ENCODE measurements at regions not wholly inside any gene's neighbourhood (a gene's known extent, or its start where the extent isn't known, plus 50 kb on each side); places are given as distances from the start of the nearest gene placed in this dataset.
"Not testable (repeated sequence)": the region's sequence is repeated elsewhere in the genome, so short reads cannot be mapped to it uniquely, and the experiment has no call there.

GRCh38 chrX:25427873-25428555 lies 412.2 kb upstream of the ARX start:
- H3K27me3 Mint-ChIP-seq (ENCODE audit: insufficient read depth, low read depth, poor library complexity), result peaks cover 1% of the 10 kb centered on the region
- Histone ChIP-seq H3K4me2 (no peak overlapping the region), H3K9me2 (ENCODE audit: insufficient read depth) (no peaks in the 10 kb centered on the region), H4K20me1 (replicated peaks; ENCODE audit: insufficient read depth) (no peaks in the 10 kb centered on the region), H3K36me3 (ENCODE audit: insufficient read depth) (no peaks in the 10 kb centered on the region), H3F3A (replicated peaks; ENCODE audit: low read depth) (no peaks in the 10 kb centered on the region), H3K79me2 (replicated peaks; ENCODE audit: insufficient read depth) (no peaks in the 10 kb centered on the region), H2AFZ (no peak overlapping the region), H3K27ac (ENCODE audit: low read depth) (no peak overlapping the region), H3K27me3 (ENCODE audit: insufficient read depth) (no peaks in the 10 kb centered on the region), H3K4me3 (no peak overlapping the region), H3K4me1 (ENCODE audit: insufficient read depth) (no peaks in the 10 kb centered on the region)
- ATAC-seq, result peak; percentile 97
- no peaks in the 10 kb centered on the region for H3K36me3 Mint-ChIP-seq (ENCODE audit: low read depth)
- peak; percentile 55 for DNase-seq (ENCODE audit: low spot score)
- no peak for TF ChIP-seq POLR2AphosphoS5 (IDR thresholded peaks at IDR 0.05; ENCODE audit: low read depth)
- TF ChIP-seq, protein P1, sequence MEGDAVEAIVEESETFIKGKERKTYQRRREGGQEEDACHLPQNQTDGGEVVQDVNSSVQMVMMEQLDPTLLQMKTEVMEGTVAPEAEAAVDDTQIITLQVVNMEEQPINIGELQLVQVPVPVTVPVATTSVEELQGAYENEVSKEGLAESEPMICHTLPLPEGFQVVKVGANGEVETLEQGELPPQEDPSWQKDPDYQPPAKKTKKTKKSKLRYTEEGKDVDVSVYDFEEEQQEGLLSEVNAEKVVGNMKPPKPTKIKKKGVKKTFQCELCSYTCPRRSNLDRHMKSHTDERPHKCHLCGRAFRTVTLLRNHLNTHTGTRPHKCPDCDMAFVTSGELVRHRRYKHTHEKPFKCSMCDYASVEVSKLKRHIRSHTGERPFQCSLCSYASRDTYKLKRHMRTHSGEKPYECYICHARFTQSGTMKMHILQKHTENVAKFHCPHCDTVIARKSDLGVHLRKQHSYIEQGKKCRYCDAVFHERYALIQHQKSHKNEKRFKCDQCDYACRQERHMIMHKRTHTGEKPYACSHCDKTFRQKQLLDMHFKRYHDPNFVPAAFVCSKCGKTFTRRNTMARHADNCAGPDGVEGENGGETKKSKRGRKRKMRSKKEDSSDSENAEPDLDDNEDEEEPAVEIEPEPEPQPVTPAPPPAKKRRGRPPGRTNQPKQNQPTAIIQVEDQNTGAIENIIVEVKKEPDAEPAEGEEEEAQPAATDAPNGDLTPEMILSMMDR (conservative IDR thresholded peaks at IDR 0.05; ENCODE audit: low read depth in 2 of 2), result peak; percentile 49 to 70
- peaks cover 2% of the 10 kb centered on the region; the same call in 2 of the 3 replicates for H3K4me1 Mint-ChIP-seq
- H3K4me3 Mint-ChIP-seq, result no peak overlapping the region
- no peak overlapping the region for H3K27ac Mint-ChIP-seq
- no peaks in the 10 kb centered on the region for H3K9me3 Mint-ChIP-seq

DNA sequence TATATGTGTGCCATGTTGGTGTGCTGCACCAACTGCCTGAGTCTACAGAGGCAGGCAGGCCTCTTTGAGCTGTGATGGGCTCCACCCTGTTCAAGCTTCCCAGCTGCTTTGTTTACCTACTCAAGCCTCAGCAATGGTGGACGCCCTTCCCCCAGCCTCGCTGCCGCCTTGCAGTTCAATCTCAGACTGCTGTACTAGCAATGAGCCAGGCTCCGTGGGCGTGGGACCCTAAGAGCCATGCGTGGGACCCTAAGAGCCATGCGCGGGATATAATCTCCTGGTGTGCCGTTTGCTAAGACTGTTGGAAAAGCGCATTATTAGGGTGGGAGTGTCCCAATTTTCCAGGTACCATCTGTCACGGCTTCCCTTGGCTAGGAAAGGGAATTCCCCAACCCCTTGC lies 388.4 kb upstream of the ARX start:
- not testable (repeated sequence) for H2AFZ ChIP-seq; H3K4me3 ChIP-seq; H3K27me3 Mint-ChIP-seq (ENCODE audit: insufficient read depth, low read depth, poor library complexity); H3K27me3 ChIP-seq (ENCODE audit: insufficient read depth); H3F3A ChIP-seq (replicated peaks; ENCODE audit: low read depth); H3K4me1 Mint-ChIP-seq; H3K4me1 ChIP-seq (ENCODE audit: insufficient read depth); H3K4me3 Mint-ChIP-seq; H3K9me2 ChIP-seq (ENCODE audit: insufficient read depth); H3K79me2 ChIP-seq (replicated peaks; ENCODE audit: insufficient read depth); H3K9me3 Mint-ChIP-seq; H3K27ac ChIP-seq (ENCODE audit: low read depth); H3K27ac Mint-ChIP-seq; H3K4me2 ChIP-seq; H3K36me3 Mint-ChIP-seq (ENCODE audit: low read depth); ATAC-seq; DNase-seq (ENCODE audit: low spot score); H3K36me3 ChIP-seq (ENCODE audit: insufficient read depth); H4K20me1 ChIP-seq (replicated peaks; ENCODE audit: insufficient read depth)

GRCh38 chrX:25389266-25389665 lies 373.5 kb upstream of the ARX start:
- no peak for ATAC-seq
- Mint-ChIP-seq H3K4me3 (no peak overlapping the region), H3K4me1 (no peaks in the 10 kb centered on the region), H3K9me3 (peaks cover 10% of the 10 kb centered on the region; the same call in 2 of the 3 replicates), H3K36me3 (ENCODE audit: low read depth) (no peaks in the 10 kb centered on the region), H3K27ac (no peak overlapping the region), H3K27me3 (ENCODE audit: insufficient read depth, low read depth, poor library complexity) (no peaks in the 10 kb centered on the region)
- Histone ChIP-seq H3K79me2 (replicated peaks; ENCODE audit: insufficient read depth) (no peaks in the 10 kb centered on the region), H3K27ac (ENCODE audit: low read depth) (no peak overlapping the region), H3F3A (replicated peaks; ENCODE audit: low read depth) (no peaks in the 10 kb centered on the region), H3K9me2 (ENCODE audit: insufficient read depth) (no peaks in the 10 kb centered on the region), H3K4me3 (no peak overlapping the region), H3K4me1 (ENCODE audit: insufficient read depth) (no peaks in the 10 kb centered on the region), H3K36me3 (ENCODE audit: insufficient read depth) (no peaks in the 10 kb centered on the region), H3K4me2 (no peak overlapping the region), H3K27me3 (ENCODE audit: insufficient read depth) (no peaks in the 10 kb centered on the region), H2AFZ (no peak overlapping the region), H4K20me1 (replicated peaks; ENCODE audit: insufficient read depth) (no peaks in the 10 kb centered on the region)
- no peak for DNase-seq (ENCODE audit: low spot score)
- TF ChIP-seq STAT1 (IDR thresholded peaks at IDR 0.05; ENCODE audit: unreplicated experiment), result no peak
- TF ChIP-seq ZNF462 (CRISPR knock-in tag; IDR thresholded peaks at IDR 0.05), result no peak
- no peak for TF ChIP-seq EZH2phosphoT487 (IDR thresholded peaks at IDR 0.05; ENCODE audit: unreplicated experiment)
